Gastrocnemius medialis (tissue), 4 donors: ENCODE measurements at regions not wholly inside any gene's neighbourhood (a gene's known extent, or its start where the extent isn't known, plus 50 kb on each side); places are given as distances from the start of the nearest gene placed in this dataset.

Experiments
- ATAC-seq, 2 donors: fragments of 150-250 bp; one replicate each; pipeline ENCODE4 v1.9.1; 2016
- DNase-seq, 2 donors: peaks; one replicate each; pipeline ENCODE4 v3.0.0-alpha.2; 2019
- H3K27ac ChIP-seq, 4 donors: fragments of 200-600 bp; sonication (generic); 1 replicate in 1 of 4; 2 replicates in 3 of 4; pipeline ENCODE4 v1.5.1; 2016 to 2018; ENCODE audit warnings: mild to moderate bottlenecking in 2 of 4, moderate library complexity in 1 of 4
- H3K27me3 ChIP-seq, 3 donors: fragments of 200-600 bp; sonication (generic) in 2 of 3; 1 replicate in 1 of 3; 2 replicates in 2 of 3; pipeline versions ENCODE4 v1.5.1 to v1.6.0; 2016 to 2019; ENCODE audit warnings: mild to moderate bottlenecking in 1 of 3, moderate library complexity in 1 of 3
- H3K36me3 ChIP-seq, 2 donors: fragments of 200-600 bp; sonication (generic) in 1 of 2; one replicate each; pipeline ENCODE4 v1.5.1; 2017 to 2018
- H3K4me1 ChIP-seq, 2 donors: fragments of 200-600 bp; sonication (generic) in 1 of 2; one replicate each; pipeline ENCODE4 v1.5.1; 2016 to 2017; ENCODE audit warnings: mild to moderate bottlenecking in 2 of 2
- H3K4me3 ChIP-seq, 4 donors: fragments of 200-600 bp; sonication (generic) in 3 of 4; 1 replicate in 1 of 4; 2 replicates in 3 of 4; pipeline ENCODE4 v1.5.1; 2016 to 2019; ENCODE audit warnings: mild to moderate bottlenecking in 2 of 4
- H3K9me3 ChIP-seq, 3 donors: fragments of 200-600 bp; sonication (generic) in 2 of 3; 1 replicate in 1 of 3; 2 replicates in 2 of 3; pipeline ENCODE4 v1.5.1; 2016 to 2019
- CTCF ChIP-seq, 5 experiments: fragments of 450-650 bp in 3 of 5; fragments of 200-600 bp in 2 of 5; sonication (generic) in 2 of 5; IDR thresholded peaks in 4 of 5; conservative IDR thresholded peaks in 1 of 5; 1 replicate in 4 of 5; 2 replicates in 1 of 5; pipeline ENCODE4 v1.5.1; 2016 to 2019; ENCODE audit warnings: antibody characterized with exemption in 5 of 5, mild to moderate bottlenecking in 3 of 5, moderate library complexity in 3 of 5
- POLR2A ChIP-seq, 2 donors: fragments of 450-650 bp; IDR thresholded peaks; one replicate each; pipeline ENCODE4 v1.6.1; 2017; ENCODE audit warnings: antibody characterized with exemption in 2 of 2, mild to moderate bottlenecking in 2 of 2, moderate library complexity in 2 of 2
- in situ Hi-C, 4 donors: fragments of 200-750 bp; cut with MboI; loops; one replicate each; pipeline versions ENCODE4 v1.15.0 to v1.8.0; 2017; ENCODE audit warnings: low sequenced_read_pairs in 4 of 4
- intact Hi-C: fragments of 100-400 bp; cut with DNase I; formaldehyde crosslinking; loops from one replicate; pipeline ENCODE4 v1.15.1; 2023; ENCODE audit warnings: low total_unique reads

GRCh38 chr10:16304311-16304710, 132.5 kb upstream of the PTER start:
- TF ChIP-seq CTCF (IDR thresholded peaks at IDR 0.05 in 4 of 5, conservative IDR thresholded peaks at IDR 0.05 in 1 of 5) = no peak
- TF ChIP-seq POLR2A (IDR thresholded peaks at IDR 0.05) = no peak
- Histone ChIP-seq H3K9me3 (no peaks in the 10 kb centered on the region), H3K27ac (no peak overlapping the region), H3K4me3 (no peak overlapping the region), H3K4me1 (no peaks in the 10 kb centered on the region), H3K27me3 (no peaks in the 10 kb centered on the region), H3K36me3 (no peaks in the 10 kb centered on the region)
- intact Hi-C loops (no loop called here), in situ Hi-C loops (no loop called here)
- ATAC-seq (no peak), DNase-seq (no peak)

GRCh38 chr10:16310440-16310839, 126.4 kb upstream of the PTER start:
- Histone ChIP-seq H3K4me1 (no peaks in the 10 kb centered on the region), H3K36me3 (no peaks in the 10 kb centered on the region), H3K27ac (no peak overlapping the region), H3K9me3 (peaks cover 0 to 4% (median 0%) of the 10 kb centered on the region in 3 donors), H3K4me3 (no peak overlapping the region), H3K27me3 (no peaks in the 10 kb centered on the region)
- ATAC-seq (no peak), DNase-seq (no peak)
- in situ Hi-C loops (no loop called here), intact Hi-C loops (no loop called here)
- TF ChIP-seq POLR2A (IDR thresholded peaks at IDR 0.05) (no peak), CTCF (IDR thresholded peaks at IDR 0.05 in 4 of 5, conservative IDR thresholded peaks at IDR 0.05 in 1 of 5) (no peak)

- Histone ChIP-seq H3K36me3 (no peaks in the 10 kb centered on the region), H3K27ac (no peak overlapping the region), H3K9me3 (peaks cover 0 to 4% (median 0%) of the 10 kb centered on the region in 3 donors), H3K4me3 (no peak overlapping the region), H3K27me3 (no peaks in the 10 kb centered on the region), H3K4me1 (no peaks in the 10 kb centered on the region)
- no peak for DNase-seq
- in situ Hi-C loops = no loop called here
- no peak for ATAC-seq
- intact Hi-C loops = no loop called here
- TF ChIP-seq POLR2A (IDR thresholded peaks at IDR 0.05) (no peak), CTCF (IDR thresholded peaks at IDR 0.05 in 4 of 5, conservative IDR thresholded peaks at IDR 0.05 in 1 of 5) (no peak)
Observed at GRCh38 chr10:16314259-16314658, 122.6 kb upstream of the PTER start.

- no peaks in the 10 kb centered on the region for H3K9me3 ChIP-seq
- no peak overlapping the region for H3K4me3 ChIP-seq
- no peaks in the 10 kb centered on the region for H3K4me1 ChIP-seq
- H3K36me3 ChIP-seq = no peaks in the 10 kb centered on the region
- intact Hi-C loops (no loop called here), in situ Hi-C loops (no loop called here)
- no peaks in the 10 kb centered on the region for H3K27me3 ChIP-seq
- DNase-seq (no peak), ATAC-seq (no peak)
- TF ChIP-seq CTCF (IDR thresholded peaks at IDR 0.05 in 4 of 5, conservative IDR thresholded peaks at IDR 0.05 in 1 of 5) (no peak), POLR2A (IDR thresholded peaks at IDR 0.05) (no peak)
- H3K27ac ChIP-seq = no peak overlapping the region
Observed at GRCh38 chr10:16316733-16317390, 119.9 kb upstream of the PTER start.

- Histone ChIP-seq H3K9me3 (no peaks in the 10 kb centered on the region), H3K27ac (no peak overlapping the region), H3K4me1 (no peaks in the 10 kb centered on the region), H3K36me3 (no peaks in the 10 kb centered on the region), H3K4me3 (no peak overlapping the region), H3K27me3 (no peaks in the 10 kb centered on the region)
- DNase-seq = no peak
- in situ Hi-C loops (no loop called here), intact Hi-C loops (no loop called here)
- TF ChIP-seq CTCF (IDR thresholded peaks at IDR 0.05 in 4 of 5, conservative IDR thresholded peaks at IDR 0.05 in 1 of 5) = no peak
- TF ChIP-seq POLR2A (IDR thresholded peaks at IDR 0.05) = no peak
- no peak for ATAC-seq
Observed at GRCh38 chr10:16341637-16342036, 95.2 kb upstream of the PTER start.
